K562 (cell line): ENCODE measurements at regions not wholly inside any gene's neighbourhood (a gene's known extent, or its start where the extent isn't known, plus 50 kb on each side); places are given as distances from the start of the nearest gene placed in this dataset.

Experiments used
- ATAC-seq: fragments of 200-7000 bp; cut with Tn5 transposase; 3 replicates; pipeline ENCODE4 v1.9.1; 2020; ENCODE audit warnings: moderate library complexity
- BruUV-seq: library from RNA; stranded (reverse); fragments of 400-500 nt; replicated peaks from 2 replicates; lab custom pipeline; 2021; lab: Mats Ljungman, UMichigan
- CTCF ChIA-PET: fragments of 300-600 bp; formaldehyde crosslinking; extraction: SDS; loops from one replicate; lab custom pipeline; 2021; ENCODE audit warnings: low intra/inter-chr PET ratio; lab: Yijun Ruan, JAX
- POLR2A ChIA-PET: fragments of 300-600, 350-650 bp; sonication (Branson Sonifier 250); formaldehyde crosslinking; extraction: SDS; loops from one replicate; lab custom pipeline; 2021; ENCODE audit warnings: antibody characterized with exemption, inconsistent platforms; lab: Yijun Ruan, JAX
- DNase-seq, 4 experiments: peaks; one replicate each; pipeline versions ENCODE4 v3.0.0 to v3.0.0-alpha.2; 2011 to 2018; ENCODE audit warnings: low spot score in 3 of 4, mixed read lengths in 3 of 4; ENCODE audit errors: extremely low read depth in 1 of 4
- FAIRE-seq: peaks from 2 replicates; lab custom pipeline; 2011; peaks lifted over from hg19 to GRCh38; lab: Jason Lieb, UNC
- H2AFZ ChIP-seq: 2 replicates; pipeline ENCODE4 v1.6.0; 2011; ENCODE audit warnings: low read depth, low read length, control low read depth, inconsistent platforms
- H3K27ac ChIP-seq: fragments of 200-600 bp; 3 replicates; pipeline ENCODE4 v1.8.0; 2011; ENCODE audit warnings: low read depth, mild to moderate bottlenecking, control low read depth, inconsistent platforms, low read length, moderate library complexity, mixed read lengths; ENCODE audit errors: extremely low read depth
- H3K27me3 ChIP-seq, 2 experiments: fragments of 300-600 bp in 1 of 2; 2 replicates in 1 of 2; 3 replicates in 1 of 2; pipeline versions ENCODE4 v1.6.0 to v1.8.0; 2011; ENCODE audit warnings: inconsistent platforms in 2 of 2, low read length in 2 of 2, mild to moderate bottlenecking in 1 of 2, mixed read lengths in 1 of 2, moderate library complexity in 1 of 2; ENCODE audit not compliant: control insufficient read depth in 2 of 2, insufficient read depth in 2 of 2
- H3K36me3 ChIP-seq: fragments of 300-600 bp; 3 replicates; pipeline ENCODE4 v1.8.0; 2011; ENCODE audit warnings: mild to moderate bottlenecking, low read length, inconsistent platforms; ENCODE audit not compliant: control insufficient read depth, insufficient read depth
- H3K4me1 ChIP-seq, 2 experiments: fragments of 200-600 bp in 1 of 2; replicated peaks in 1 of 2; 2 replicates in 1 of 2; 3 replicates in 1 of 2; pipeline versions ENCODE4 v1.5.1 to v1.8.0; 2011; ENCODE audit warnings: inconsistent platforms in 2 of 2, low read length in 2 of 2, mild to moderate bottlenecking in 1 of 2, mixed read lengths in 1 of 2, moderate library complexity in 1 of 2; ENCODE audit not compliant: control insufficient read depth in 2 of 2, insufficient read depth in 2 of 2
- H3K4me2 ChIP-seq: 2 replicates; pipeline ENCODE4 v1.6.1; 2011; ENCODE audit warnings: low read length, control low read depth, inconsistent platforms, mixed read lengths; ENCODE audit not compliant: insufficient read depth
- H3K4me3 ChIP-seq: fragments of 200-600 bp; sonication (generic), shearing (Covaris generic); 2 replicates; pipeline ENCODE4 v1.5.1; 2016; ENCODE audit warnings: control low read depth, inconsistent platforms
- H3K79me2 ChIP-seq: fragments of 200-600 bp; 3 replicates; pipeline ENCODE4 v1.8.0; 2011; ENCODE audit warnings: low read length, inconsistent platforms; ENCODE audit not compliant: control insufficient read depth, insufficient read depth
- H3K9ac ChIP-seq, 2 experiments: 2 replicates each; pipeline versions ENCODE4 v1.6.0 to v1.6.1; 2011; ENCODE audit warnings: low read depth in 2 of 2, low read length in 2 of 2, control low read depth in 1 of 2, inconsistent platforms in 1 of 2, mild to moderate bottlenecking in 1 of 2, mixed read lengths in 1 of 2; ENCODE audit not compliant: insufficient read depth in 1 of 2
- H3K9me1 ChIP-seq: one replicate; pipeline ENCODE4 v1.6.0; 2011; ENCODE audit warnings: inconsistent platforms, mild to moderate bottlenecking, low read length, moderate library complexity; ENCODE audit not compliant: control insufficient read depth, insufficient read depth
- H3K9me3 ChIP-seq: replicated peaks from 2 replicates; pipeline ENCODE4 v1.5.1; 2011; ENCODE audit warnings: low read depth, low read length, inconsistent platforms; ENCODE audit not compliant: control insufficient read depth, insufficient read depth
- H4K20me1 ChIP-seq: replicated peaks from 2 replicates; pipeline ENCODE4 v1.6.1; 2011; ENCODE audit warnings: low read length, inconsistent platforms, mixed read lengths; ENCODE audit not compliant: control insufficient read depth, insufficient read depth
- ETV6 ChIP-seq, 3 experiments: fragments of 150-350 bp in 1 of 3; sonication (generic) in 1 of 3; formaldehyde crosslinking in 1 of 3; IDR thresholded peaks; 2 replicates each; pipeline versions ENCODE4 v1.6.1 to v1.8.0; 2014 to 2022; ENCODE audit warnings: borderline replicate concordance in 2 of 3, low read depth in 2 of 3, antibody characterized with exemption in 1 of 3, low read length in 1 of 3, mild to moderate bottlenecking in 1 of 3, missing genetic modification reagents in 1 of 3
- GTF2F1 ChIP-seq: IDR thresholded peaks from 2 replicates; pipeline ENCODE4 v1.6.1; 2011; ENCODE audit warnings: low read depth, low read length, improper control_type of control experiment
- HMGN3 ChIP-seq: IDR thresholded peaks from 2 replicates; pipeline ENCODE4 v1.6.1; 2011; ENCODE audit warnings: borderline replicate concordance, low read depth, mild to moderate bottlenecking, mixed read lengths, low read length; ENCODE audit not compliant: insufficient read length; ENCODE audit errors: extremely low read depth
- LCOR ChIP-seq: sonication (generic); formaldehyde crosslinking; IDR thresholded peaks from 2 replicates; pipeline ENCODE4 v1.8.0; 2022; ENCODE audit warnings: mild to moderate bottlenecking, missing genetic modification reagents
- MECOM ChIP-seq: fragments of 250-450 bp; sonication (Bioruptor Pico); IDR thresholded peaks from 2 replicates; pipeline ENCODE4 v1.8.0; 2022; ENCODE audit warnings: inconsistent platforms
- MEIS2 ChIP-seq: fragments of 450-650 bp; IDR thresholded peaks from 2 replicates; pipeline ENCODE4 v1.6.1; 2014; ENCODE audit warnings: mild to moderate bottlenecking; ENCODE audit not compliant: partially characterized antibody
- NFIC ChIP-seq: fragments of 450-650 bp; IDR thresholded peaks from 2 replicates; pipeline ENCODE4 v1.6.1; 2017; ENCODE audit warnings: mild to moderate bottlenecking, inconsistent platforms
- SMC3 ChIP-seq: conservative IDR thresholded peaks from 2 replicates; pipeline ENCODE4 v1.6.1; 2011; ENCODE audit warnings: low read depth, low read length, improper control_type of control experiment; ENCODE audit not compliant: insufficient read depth
- TAF7 ChIP-seq: fragments of 450-650 bp; IDR thresholded peaks from 2 replicates; pipeline ENCODE4 v1.6.1; 2016; ENCODE audit warnings: missing genetic modification characterization, missing compliant biosample characterization
- XRCC3 ChIP-seq: fragments of 450-650 bp; IDR thresholded peaks from 2 replicates; pipeline ENCODE4 v1.6.1; 2017; ENCODE audit warnings: mild to moderate bottlenecking, moderate library complexity
- ZNF347 ChIP-seq: fragments of 450-650 bp; formaldehyde crosslinking; IDR thresholded peaks from 2 replicates; pipeline ENCODE4 v1.4.0; 2020; ENCODE audit warnings: low read depth, mild to moderate bottlenecking, moderate library complexity
- ZNF780A ChIP-seq: fragments of 250-450 bp; sonication (Bioruptor Pico); IDR thresholded peaks from 2 replicates; pipeline ENCODE4 v1.5.0; 2021; ENCODE audit warnings: mild to moderate bottlenecking
- ZSCAN32 ChIP-seq: fragments of 450-650 bp; formaldehyde crosslinking; IDR thresholded peaks from 2 replicates; pipeline ENCODE4 v1.4.0; 2020; ENCODE audit warnings: mild to moderate bottlenecking, moderate library complexity
- WGBS: fragments of 100-300 bp; shearing (Covaris generic); methylation state at CpG from one replicate; pipeline ENCODE4 v1.1.6; 2016; ENCODE audit warnings: low coverage, mixed read lengths; ENCODE audit not compliant: insufficient coverage; ENCODE audit errors: missing lambda C conversion rate; 5-methylcytosine and 5-hydroxymethylcytosine counted together
- in situ Hi-C: fragments of 300-500 bp; cut with MboI; formaldehyde crosslinking; loops from 4 replicates; pipeline ENCODE4 v1.15.0; 2018; ENCODE audit warnings: inconsistent platforms, mixed read lengths
- intact Hi-C: fragments of 100-400 bp; cut with micrococcal nuclease; formaldehyde crosslinking; loops from 2 replicates; pipeline ENCODE4 v1.14.2; 2022

GRCh38 chr21:35367553-35367952 lies 318.5 kb upstream of the RUNX1 start:
- Histone ChIP-seq H3K4me1 (no peaks in the 10 kb centered on the region), H3K4me3 (no peak overlapping the region), H3K27me3 (no peaks in the 10 kb centered on the region), H3K9me3 (no peaks in the 10 kb centered on the region), H2AFZ (no peak overlapping the region), H3K4me2 (no peak overlapping the region), H3K36me3 (no peaks in the 10 kb centered on the region), H4K20me1 (no peaks in the 10 kb centered on the region), H3K9me1 (no peaks in the 10 kb centered on the region), H3K79me2 (no peaks in the 10 kb centered on the region), H3K27ac (no peak overlapping the region), H3K9ac (no peak overlapping the region)
- WGBS, result 16% methylated on average over 4 of the region's 4 CpGs
- no TSS peak for BruUV-seq
- in situ Hi-C loops (no loop called here), intact Hi-C loops (no loop called here)
- CTCF ChIA-PET, result no interaction called here
- FAIRE-seq (no peak), ATAC-seq (no peak), DNase-seq (no peak)
- POLR2A ChIA-PET, result interaction anchor here (1.5 kb wide), 1 partner anchor 12 kb away, joined by 3 read pairs; no protein-coding TSS in a partner anchor
- no peak for TF ChIP-seq TAF7 (tag)
- no peak for TF ChIP-seq ETV6 (IDR thresholded peaks at IDR 0.05; ENCODE audit: borderline replicate concordance in 1 of 2, low read depth in 2 of 2, low read length in 1 of 2)
- no peak for TF ChIP-seq ETV6 (CRISPR knock-in tag; IDR thresholded peaks at IDR 0.05; ENCODE audit: borderline replicate concordance)
- no peak for TF ChIP-seq ZSCAN32 (CRISPR knock-in tag)
- no peak for TF ChIP-seq MEIS2
- no peak for TF ChIP-seq GTF2F1
- TF ChIP-seq MECOM (CRISPR knock-in tag), result no peak
- TF ChIP-seq SMC3, result no peak
- TF ChIP-seq ZNF347, result no peak
- TF ChIP-seq NFIC, result no peak
- TF ChIP-seq HMGN3, result no peak
- TF ChIP-seq ZNF780A (CRISPR knock-in tag), result no peak
- TF ChIP-seq LCOR (CRISPR knock-in tag), result no peak
- TF ChIP-seq XRCC3, result no peak
